GM18519 (cell line): ENCODE measurements at regions not wholly inside any gene's neighbourhood (a gene's known extent, or its start where the extent isn't known, plus 50 kb on each side); places are given as distances from the start of the nearest gene placed in this dataset.
A peak's percentile ranks its signal among the peaks of the same experiment; 100 is the strongest.

Source experiments
- ATAC-seq: cut with Tn5 transposase; IDR thresholded peaks from one replicate; pipeline ENCODE4 v1.9.1; 2021; ENCODE audit warnings: mild to moderate bottlenecking, moderate library complexity; ENCODE audit not compliant: unreplicated experiment, low FRiP score

- ATAC-seq = no peak
Measured at GRCh38 chr5:118015511-118015910, 972.8 kb downstream of the DTWD2 start.

- ATAC-seq = no peak
Measured at GRCh38 chr5:118009741-118010297, 978.5 kb downstream of the DTWD2 start.

- no peak for ATAC-seq
Measured at GRCh38 chr5:118008779-118009178, 979.6 kb downstream of the DTWD2 start.

- ATAC-seq = no peak
Measured at GRCh38 chr5:118007262-118007661, 981.1 kb downstream of the DTWD2 start.

- ATAC-seq = no peak
Measured at GRCh38 chr5:118006219-118006618, 982.1 kb downstream of the DTWD2 start.

- peak; percentile 70 for ATAC-seq
Measured at GRCh38 chr5:117999939-118000549, 988.3 kb downstream of the DTWD2 start.

GRCh38 chr5:117982691-117983090 is 1005.7 kb downstream of the DTWD2 start:
- no peak for ATAC-seq

GRCh38 chr5:117973785-117974184 is 1014.6 kb downstream of the DTWD2 start:
- no peak for ATAC-seq

- no peak for ATAC-seq
Measured at GRCh38 chr5:117955831-117956230, 1032.5 kb downstream of the DTWD2 start.

- no peak for ATAC-seq
Measured at GRCh38 chr5:117954331-117954730, 1034.0 kb downstream of the DTWD2 start.

- ATAC-seq = no peak
Measured at GRCh38 chr5:117953272-117953671, 1035.1 kb downstream of the DTWD2 start.

GRCh38 chr5:117947836-117948235 is 1040.5 kb downstream of the DTWD2 start:
- ATAC-seq = no peak

GRCh38 chr5:117947121-117947520 is 1041.2 kb downstream of the DTWD2 start:
- ATAC-seq = no peak

- no peak for ATAC-seq
Measured at GRCh38 chr5:117945258-117945657, 1043.1 kb downstream of the DTWD2 start.

GRCh38 chr5:117943541-117943940 is 1044.8 kb downstream of the DTWD2 start:
- no peak for ATAC-seq

- ATAC-seq = no peak
Measured at GRCh38 chr5:117942861-117943519, 1045.4 kb downstream of the DTWD2 start.

GRCh38 chr5:117893211-117893610 is 1095.1 kb downstream of the DTWD2 start:
- ATAC-seq = no peak

GRCh38 chr5:117892360-117892759 is 1096.0 kb downstream of the DTWD2 start:
- ATAC-seq = no peak

GRCh38 chr5:117889596-117889995 is 1098.8 kb downstream of the DTWD2 start:
- no peak for ATAC-seq

- peak; percentile 87 for ATAC-seq
Measured at GRCh38 chr5:117888688-117889087, 1099.7 kb downstream of the DTWD2 start.

GRCh38 chr5:117881426-117882230 is 1106.7 kb downstream of the DTWD2 start:
- ATAC-seq = no peak
